GM13976 (cell line): ENCODE measurements at regions not wholly inside any gene's neighbourhood (a gene's known extent, or its start where the extent isn't known, plus 50 kb on each side); places are given as distances from the start of the nearest gene placed in this dataset.
"Not testable (repeated sequence)": the region's sequence is repeated elsewhere in the genome, so short reads cannot be mapped to it uniquely, and the experiment has no call there.

Experiments used
- DNase-seq: peaks from one replicate; pipeline ENCODE4 v3.0.0; 2012; ENCODE audit warnings: low spot score
- CTCF ChIP-seq: IDR thresholded peaks from 2 replicates; pipeline ENCODE4 v1.5.1; 2012; ENCODE audit warnings: borderline replicate concordance, mild to moderate bottlenecking; ENCODE audit not compliant: insufficient read depth; ENCODE audit errors: extremely low read depth, missing control alignments, control extremely low read depth
- in situ Hi-C: fragments of 300-500 bp; cut with MboI; formaldehyde crosslinking; loops from one replicate; pipeline ENCODE4 v1.12.0; 2022; ENCODE audit warnings: low sequenced_read_pairs, mixed read lengths, inconsistent platforms; ENCODE audit not compliant: unreplicated experiment

- no peak for TF ChIP-seq CTCF
- DNase-seq: no peak
- in situ Hi-C loops: no loop called here
Observed at GRCh38 chr15:81889485-81889881, 156.3 kb downstream of the MEX3B start.

- no peak for TF ChIP-seq CTCF
- in situ Hi-C loops: no loop called here
- no peak for DNase-seq
Observed at GRCh38 chr15:81888748-81889484, 156.9 kb downstream of the MEX3B start.

- DNase-seq: no peak
- in situ Hi-C loops: no loop called here
- no peak for TF ChIP-seq CTCF
Observed at GRCh38 chr15:81887912-81888311, 157.9 kb downstream of the MEX3B start.

GRCh38 chr15:81887188-81887587 is 158.6 kb downstream of the MEX3B start:
- DNase-seq, in situ Hi-C loops: not testable (repeated sequence)

GRCh38 chr15:81886591-81886990 is 159.2 kb downstream of the MEX3B start:
- in situ Hi-C loops: no loop called here
- DNase-seq: no peak
- TF ChIP-seq CTCF: no peak

- DNase-seq: no peak
- no peak for TF ChIP-seq CTCF
- in situ Hi-C loops: no loop called here
Observed at GRCh38 chr15:81886080-81886479, 159.7 kb downstream of the MEX3B start.

GRCh38 chr15:81885135-81885534 is 160.7 kb downstream of the MEX3B start:
- TF ChIP-seq CTCF: no peak
- DNase-seq: no peak
- in situ Hi-C loops: no loop called here
